Stomach (tissue), 8 donors: ENCODE measurements at regions not wholly inside any gene's neighbourhood (a gene's known extent, or its start where the extent isn't known, plus 50 kb on each side); places are given as distances from the start of the nearest gene placed in this dataset.

ENCODE experiments used
- DNase-seq, 2 donors: peaks; one replicate each; pipeline versions ENCODE4 v3.0.0 to v3.0.0-alpha.2; 2013 to 2019
- H3K27ac ChIP-seq, 5 donors: fragments of 200-600 bp in 4 of 5; sonication (generic) in 4 of 5; one replicate each; pipeline ENCODE4 v1.5.1; 2013 to 2019; ENCODE audit warnings: mild to moderate bottlenecking in 1 of 5, moderate library complexity in 1 of 5
- H3K27me3 ChIP-seq, 3 donors: fragments of 200-600 bp; sonication (generic); one replicate each; pipeline ENCODE4 v1.5.1; 2017 to 2019; ENCODE audit warnings: mixed run types in 1 of 3
- H3K36me3 ChIP-seq, 4 donors: fragments of 200-600 bp; sonication (generic); 1 replicate in 3 of 4; 2 replicates in 1 of 4; pipeline ENCODE4 v1.5.1; 2016 to 2019
- H3K4me1 ChIP-seq, 4 donors: fragments of 200-600 bp; sonication (generic); one replicate each; pipeline ENCODE4 v1.5.1; 2016 to 2019
- H3K4me3 ChIP-seq, 4 donors: fragments of 200-600 bp; sonication (generic) in 3 of 4; one replicate each; pipeline ENCODE4 v1.5.1; 2016 to 2019; ENCODE audit warnings: mild to moderate bottlenecking in 1 of 4
- H3K9me3 ChIP-seq, 4 donors: fragments of 200-600 bp; sonication (generic); one replicate each; pipeline ENCODE4 v1.5.1; 2016 to 2019
- CTCF ChIP-seq, 7 experiments: fragments of 450-650 bp in 4 of 7; fragments of 200-600 bp in 3 of 7; sonication (generic) in 3 of 7; IDR thresholded peaks; one replicate each; pipeline ENCODE4 v1.5.1; 2016 to 2019; ENCODE audit warnings: antibody characterized with exemption in 7 of 7, control low read depth in 2 of 7, mild to moderate bottlenecking in 1 of 7
- EP300 ChIP-seq: sonication (generic); formaldehyde crosslinking; IDR thresholded peaks from one replicate; pipeline ENCODE4 v1.6.1; 2017; ENCODE audit warnings: antibody characterized with exemption
- POLR2A ChIP-seq, 4 donors: fragments of 450-650 bp; IDR thresholded peaks; one replicate each; pipeline ENCODE4 v1.6.1; 2016; ENCODE audit warnings: antibody characterized with exemption in 4 of 4, control low read depth in 2 of 4, mild to moderate bottlenecking in 1 of 4, moderate library complexity in 1 of 4
- POLR2AphosphoS5 ChIP-seq, 3 donors: sonication (generic); formaldehyde crosslinking; IDR thresholded peaks; one replicate each; pipeline ENCODE4 v1.6.1; 2016; ENCODE audit warnings: antibody characterized with exemption in 3 of 3
- WGBS, 5 donors: extraction: QIAGEN DNeasy Blood & Tissue Kit in 3 of 5; methylation state at CpG; one replicate each; pipeline versions ENCODE4 v1.1.5 to v1.1.7; 2013 to 2018; 5-methylcytosine and 5-hydroxymethylcytosine counted together
- intact Hi-C: fragments of 100-400 bp; cut with DNase I; formaldehyde crosslinking; loops from one replicate; pipeline ENCODE4 v1.15.1; 2023; ENCODE audit warnings: low total_unique reads
- donor health status: healthy with polysubstance abuse.
- donor health status: Bipolar disorder and iron deficiency.
- donor health status: healthy.

GRCh38 chr3:59273976-59274375 is 224.2 kb upstream of the CFAP20DC start:
- no peaks in the 10 kb centered on the region for H3K4me1 ChIP-seq
- whole genome bisulfite sequencing, 5 donors = 64 to 88% (median 80%) methylated on average over 2 of the region's 2 CpGs
- intact Hi-C loops = no loop called here
- DNase-seq = no peak
- H3K9me3 ChIP-seq = no peaks in the 10 kb centered on the region
- H3K36me3 ChIP-seq = no peaks in the 10 kb centered on the region
- H3K27me3 ChIP-seq = no peaks in the 10 kb centered on the region
- no peak overlapping the region for H3K4me3 ChIP-seq
- TF ChIP-seq POLR2A (IDR thresholded peaks at IDR 0.05) = no peak
- no peak overlapping the region for H3K27ac ChIP-seq

- Histone ChIP-seq H3K9me3 (no peaks in the 10 kb centered on the region), H3K4me3 (no peak overlapping the region), H3K27ac (no peak overlapping the region), H3K4me1 (no peaks in the 10 kb centered on the region), H3K27me3 (no peaks in the 10 kb centered on the region), H3K36me3 (no peaks in the 10 kb centered on the region)
- WGBS, 5 donors = 67 to 87% (median 74%) methylated on average over 2 of the region's 2 CpGs
- DNase-seq = no peak
- no peak for TF ChIP-seq POLR2AphosphoS5 (IDR thresholded peaks at IDR 0.05)
- no peak for TF ChIP-seq EP300
- no peak for TF ChIP-seq POLR2A (IDR thresholded peaks at IDR 0.05)
- TF ChIP-seq CTCF (IDR thresholded peaks at IDR 0.05) = no peak
- intact Hi-C loops = no loop called here
These were observed 222.1 kb upstream of the CFAP20DC start for GRCh38 chr3:59271971-59272370.

- H3K27me3 ChIP-seq = no peaks in the 10 kb centered on the region
- DNase-seq = no peak
- intact Hi-C loops = no loop called here
- H3K4me3 ChIP-seq = no peak overlapping the region
- no peak overlapping the region for H3K27ac ChIP-seq
- H3K36me3 ChIP-seq = no peaks in the 10 kb centered on the region
- H3K4me1 ChIP-seq = no peaks in the 10 kb centered on the region
- WGBS, 5 donors = 88 to 92% (median 90%) methylated on average over 4 of the region's 4 CpGs
- no peak for TF ChIP-seq POLR2A (IDR thresholded peaks at IDR 0.05)
- no peak for TF ChIP-seq POLR2AphosphoS5 (IDR thresholded peaks at IDR 0.05)
- TF ChIP-seq CTCF (IDR thresholded peaks at IDR 0.05) = no peak
- TF ChIP-seq EP300 = no peak
- no peaks in the 10 kb centered on the region for H3K9me3 ChIP-seq
These were observed 221.1 kb upstream of the CFAP20DC start for GRCh38 chr3:59270921-59271320.

- 88 to 93% (median 91%) methylated on average over 2 of the region's 2 CpGs for WGBS, 5 donors
- no peak for DNase-seq
- H3K27me3 ChIP-seq = no peaks in the 10 kb centered on the region
- no peaks in the 10 kb centered on the region for H3K9me3 ChIP-seq
- H3K27ac ChIP-seq = no peak overlapping the region
- intact Hi-C loops = no loop called here
- TF ChIP-seq EP300 (no peak), CTCF (IDR thresholded peaks at IDR 0.05) (no peak), POLR2AphosphoS5 (IDR thresholded peaks at IDR 0.05) (no peak), POLR2A (IDR thresholded peaks at IDR 0.05) (no peak)
- no peaks in the 10 kb centered on the region for H3K4me1 ChIP-seq
- H3K36me3 ChIP-seq = no peaks in the 10 kb centered on the region
- no peak overlapping the region for H3K4me3 ChIP-seq
These were observed 220.4 kb upstream of the CFAP20DC start for GRCh38 chr3:59270209-59270608.

GRCh38 chr3:59268170-59268569 is 218.3 kb upstream of the CFAP20DC start:
- no peaks in the 10 kb centered on the region for H3K36me3 ChIP-seq
- DNase-seq = no peak
- intact Hi-C loops = no loop called here
- 89 to 94% (median 93%) methylated on average over 1 of the region's 1 CpG for WGBS, 5 donors
- H3K9me3 ChIP-seq = no peaks in the 10 kb centered on the region
- TF ChIP-seq EP300 (no peak), POLR2A (IDR thresholded peaks at IDR 0.05) (no peak), CTCF (IDR thresholded peaks at IDR 0.05) (no peak), POLR2AphosphoS5 (IDR thresholded peaks at IDR 0.05) (no peak)
- no peaks in the 10 kb centered on the region for H3K4me1 ChIP-seq
- no peaks in the 10 kb centered on the region for H3K27me3 ChIP-seq
- no peak overlapping the region for H3K27ac ChIP-seq
- no peak overlapping the region for H3K4me3 ChIP-seq
